ENCODE measurements at regions not wholly inside any gene's neighbourhood (a gene's known extent, or its start where the extent isn't known, plus 50 kb on each side); places are given as distances from the start of the nearest gene placed in this dataset.
"Not testable (repeated sequence)": the region's sequence is repeated elsewhere in the genome, so short reads cannot be mapped to it uniquely, and the experiment has no call there.

- H3K4me3 ChIP-seq (ENCODE audit: low read length) = no peak overlapping the region
- peak; percentile 11 for DNase-seq (ENCODE audit: low read depth)
- no peak for TF ChIP-seq CTCF (conservative IDR thresholded peaks at IDR 0.05; ENCODE audit: low read depth, low read length)
Observed at GRCh38 chr2:198615972-198616371, 811.6 kb downstream of the PLCL1 start.

DNA sequence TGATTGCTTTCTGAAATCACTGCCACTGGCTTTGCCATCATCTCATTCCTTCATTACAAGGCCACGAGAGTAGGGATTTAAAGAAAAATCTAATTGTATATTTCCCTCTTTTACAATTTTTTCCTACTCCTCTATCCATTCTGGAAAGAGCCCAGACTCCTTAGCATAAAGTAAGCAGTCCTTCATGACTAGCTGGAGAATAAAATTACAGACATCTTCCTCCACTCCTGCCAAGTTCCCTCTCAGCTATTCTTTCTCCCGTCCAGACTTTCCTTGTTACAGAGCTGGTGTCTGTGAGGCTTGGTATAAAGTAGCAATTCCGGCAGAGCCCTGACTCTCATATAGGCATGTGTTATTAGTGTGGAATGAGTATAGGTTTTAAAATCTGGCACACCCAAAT is 806.8 kb downstream of the PLCL1 start:
- DNase-seq (ENCODE audit: low read depth) = no peak
- no peak for TF ChIP-seq CTCF (conservative IDR thresholded peaks at IDR 0.05; ENCODE audit: low read depth, low read length)
- no peak overlapping the region for H3K4me3 ChIP-seq (ENCODE audit: low read length)

GRCh38 chr2:198604599-198604998 is 800.2 kb downstream of the PLCL1 start:
- no peak for TF ChIP-seq CTCF (conservative IDR thresholded peaks at IDR 0.05; ENCODE audit: low read depth, low read length)
- H3K4me3 ChIP-seq (ENCODE audit: low read length) = no peak overlapping the region
- DNase-seq (ENCODE audit: low read depth) = no peak

DNA sequence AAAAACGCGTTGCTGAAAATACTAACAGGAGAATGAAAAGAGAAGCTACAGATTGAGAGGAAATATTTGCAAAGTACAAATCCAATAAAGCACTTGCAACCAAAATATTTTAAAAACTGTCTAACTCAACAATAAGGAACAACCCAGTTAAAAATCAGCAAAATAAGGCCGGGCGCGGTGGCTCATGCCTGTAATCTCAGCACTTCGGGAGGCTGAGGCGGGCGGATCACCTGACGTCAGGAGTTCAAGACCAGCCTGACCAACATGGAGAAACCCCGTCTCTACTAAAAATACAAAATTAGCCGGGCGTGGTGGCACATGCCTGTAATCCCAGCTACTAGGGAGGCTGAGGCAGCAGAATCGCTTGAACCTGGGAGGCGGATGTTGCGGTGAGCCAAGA is 798.6 kb downstream of the PLCL1 start:
- DNase-seq (ENCODE audit: low read depth); H3K4me3 ChIP-seq (ENCODE audit: low read length): not testable (repeated sequence)

- DNase-seq (ENCODE audit: low read depth) = no peak
- H3K4me3 ChIP-seq (ENCODE audit: low read length) = no peak overlapping the region
- no peak for TF ChIP-seq CTCF (conservative IDR thresholded peaks at IDR 0.05; ENCODE audit: low read depth, low read length)
Observed at GRCh38 chr2:198597648-198598047, 793.3 kb downstream of the PLCL1 start.

- no peak overlapping the region for H3K4me3 ChIP-seq (ENCODE audit: low read length)
- DNase-seq (ENCODE audit: low read depth) = no peak
- TF ChIP-seq CTCF (conservative IDR thresholded peaks at IDR 0.05; ENCODE audit: low read depth, low read length) = no peak
Observed at GRCh38 chr2:198596985-198597384, 792.6 kb downstream of the PLCL1 start.

DNA sequence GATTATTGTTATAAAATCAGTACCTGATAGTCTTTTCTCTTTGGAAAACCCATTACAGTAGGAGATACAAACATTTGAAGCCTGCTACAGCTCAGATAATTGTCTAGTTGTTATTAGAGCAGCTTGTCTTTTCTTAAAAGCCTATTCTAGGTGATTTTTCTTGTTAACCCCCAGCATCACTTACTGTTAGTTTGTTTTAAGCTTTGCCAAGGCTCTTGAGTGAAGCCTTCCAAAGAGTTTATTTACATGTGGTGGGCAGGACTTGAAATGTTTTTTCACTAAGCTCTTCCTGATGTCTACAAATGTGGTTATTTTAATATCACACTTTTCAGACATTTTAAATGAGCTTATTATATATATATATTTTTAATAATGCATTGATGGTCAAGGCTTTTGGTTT is 791.3 kb downstream of the PLCL1 start:
- H3K4me3 ChIP-seq (ENCODE audit: low read length) = no peak overlapping the region
- DNase-seq (ENCODE audit: low read depth) = no peak
- TF ChIP-seq CTCF (conservative IDR thresholded peaks at IDR 0.05; ENCODE audit: low read depth, low read length) = no peak

GRCh38 chr2:198591586-198591985 is 787.2 kb downstream of the PLCL1 start:
- DNase-seq (ENCODE audit: low read depth) = no peak
- no peak overlapping the region for H3K4me3 ChIP-seq (ENCODE audit: low read length)
- no peak for TF ChIP-seq CTCF (conservative IDR thresholded peaks at IDR 0.05; ENCODE audit: low read depth, low read length)

Data from retinal pigment epithelial cell (primary cell).